Fibroblast of lung (primary cell): ENCODE measurements at regions not wholly inside any gene's neighbourhood (a gene's known extent, or its start where the extent isn't known, plus 50 kb on each side); places are given as distances from the start of the nearest gene placed in this dataset.
A peak's percentile ranks its signal among the peaks of the same experiment; 100 is the strongest.

Experiments used
- DNase-seq, 2 donors: peaks; one replicate each; pipeline versions ENCODE4 v3.0.0 to v3.0.0-alpha.2; 2010; ENCODE audit warnings: low read depth in 2 of 2
- H2AFZ ChIP-seq: 2 replicates; pipeline ENCODE4 v1.5.1; 2012; ENCODE audit warnings: low read length, control low read depth, inconsistent platforms
- H3K27ac ChIP-seq: 2 replicates; pipeline ENCODE4 v1.5.1; 2011; ENCODE audit warnings: low read length, control low read depth; ENCODE audit not compliant: insufficient read depth
- H3K27me3 ChIP-seq: 2 replicates; pipeline ENCODE4 v1.5.1; 2011; ENCODE audit warnings: mild to moderate bottlenecking, low read length; ENCODE audit not compliant: control insufficient read depth, insufficient read depth
- H3K36me3 ChIP-seq: 2 replicates; pipeline ENCODE4 v1.5.1; 2011; ENCODE audit warnings: low read length; ENCODE audit not compliant: control insufficient read depth, insufficient read depth
- H3K4me1 ChIP-seq: 2 replicates; pipeline ENCODE4 v1.5.1; 2011; ENCODE audit warnings: low read length; ENCODE audit not compliant: control insufficient read depth, insufficient read depth; ENCODE audit errors: extremely low read depth
- H3K4me2 ChIP-seq: 2 replicates; pipeline ENCODE4 v1.5.1; 2011; ENCODE audit warnings: low read length, control low read depth; ENCODE audit not compliant: insufficient read depth; ENCODE audit errors: extremely low read depth
- H3K4me3 ChIP-seq, 4 experiments: fragments of 200-600 bp in 1 of 4; sonication (generic) in 1 of 4; replicated peaks in 1 of 4; 2 replicates each; pipeline ENCODE4 v1.5.1; 2011 to 2016; ENCODE audit warnings: low read length in 4 of 4, low read depth in 3 of 4, mild to moderate bottlenecking in 3 of 4, control low read depth in 2 of 4, inconsistent platforms in 1 of 4, mixed read lengths in 1 of 4; ENCODE audit not compliant: insufficient read depth in 1 of 4; ENCODE audit errors: control extremely low read depth in 1 of 4
- H3K79me2 ChIP-seq: 2 replicates; pipeline ENCODE4 v1.5.1; 2012; ENCODE audit warnings: mild to moderate bottlenecking, low read length, inconsistent platforms; ENCODE audit not compliant: control insufficient read depth, insufficient read depth
- H3K9ac ChIP-seq: 2 replicates; pipeline ENCODE4 v1.5.1; 2011; ENCODE audit warnings: mild to moderate bottlenecking, low read length, control low read depth; ENCODE audit not compliant: insufficient read depth
- H3K9me3 ChIP-seq: 2 replicates; pipeline ENCODE4 v1.5.1; 2012; ENCODE audit warnings: low read depth, low read length; ENCODE audit not compliant: control insufficient read depth, insufficient read depth
- H4K20me1 ChIP-seq: 2 replicates; pipeline ENCODE4 v1.5.1; 2011; ENCODE audit warnings: low read length; ENCODE audit not compliant: control insufficient read depth, insufficient read depth; ENCODE audit errors: extremely low read depth
- CTCF ChIP-seq, 2 donors: IDR thresholded peaks in 1 of 2; conservative IDR thresholded peaks in 1 of 2; 1 replicate in 1 of 2; 2 replicates in 1 of 2; pipeline ENCODE4 v1.5.1; 2011 to 2012; ENCODE audit warnings: low read length in 2 of 2, control low read depth in 1 of 2, inconsistent platforms in 1 of 2, low read depth in 1 of 2, mild to moderate bottlenecking in 1 of 2
- EZH2 ChIP-seq: IDR thresholded peaks from 2 replicates; pipeline ENCODE4 v1.5.1; 2012; ENCODE audit warnings: low read length, control low read depth, mild to moderate bottlenecking; ENCODE audit errors: missing control alignments

GRCh38 chr12:28107679-28108078, 82.6 kb upstream of the CCDC91 start:
- Histone ChIP-seq H3K9ac (no peak overlapping the region), H3K4me1 (no peaks in the 10 kb centered on the region), H3K79me2 (no peaks in the 10 kb centered on the region), H2AFZ (no peak overlapping the region), H3K27me3 (no peaks in the 10 kb centered on the region), H3K36me3 (no peaks in the 10 kb centered on the region), H3K9me3 (no peaks in the 10 kb centered on the region), H3K4me2 (no peak overlapping the region), H4K20me1 (no peaks in the 10 kb centered on the region), H3K4me3 (no peak overlapping the region), H3K27ac (no peak overlapping the region)
- DNase-seq = peak in 1 of 2 donors; percentile 83
- TF ChIP-seq EZH2 (no peak), CTCF (conservative IDR thresholded peaks at IDR 0.05 in 1 of 2, IDR thresholded peaks at IDR 0.05 in 1 of 2; ENCODE audit: low read depth in 1 of 2, low read length in 2 of 2) (no peak)

- Histone ChIP-seq H3K9ac (no peak overlapping the region), H3K4me1 (no peaks in the 10 kb centered on the region), H3K27me3 (no peaks in the 10 kb centered on the region), H3K27ac (no peak overlapping the region), H3K36me3 (no peaks in the 10 kb centered on the region), H3K4me3 (no peak overlapping the region), H3K4me2 (no peak overlapping the region), H4K20me1 (no peaks in the 10 kb centered on the region), H2AFZ (no peak overlapping the region), H3K79me2 (no peaks in the 10 kb centered on the region), H3K9me3 (no peaks in the 10 kb centered on the region)
- TF ChIP-seq EZH2 (no peak), CTCF (conservative IDR thresholded peaks at IDR 0.05 in 1 of 2, IDR thresholded peaks at IDR 0.05 in 1 of 2; ENCODE audit: low read depth in 1 of 2, low read length in 2 of 2) (no peak)
- DNase-seq = peak in 1 of 2 donors; percentile 89
These were observed 81.7 kb upstream of the CCDC91 start for GRCh38 chr12:28108599-28108998.

- Histone ChIP-seq H3K27me3 (no peaks in the 10 kb centered on the region), H4K20me1 (no peaks in the 10 kb centered on the region), H3K9ac (no peak overlapping the region), H3K79me2 (no peaks in the 10 kb centered on the region), H3K27ac (no peak overlapping the region), H3K36me3 (no peaks in the 10 kb centered on the region), H3K4me2 (no peak overlapping the region), H3K4me3 (no peak overlapping the region), H3K4me1 (no peaks in the 10 kb centered on the region), H3K9me3 (no peaks in the 10 kb centered on the region), H2AFZ (no peak overlapping the region)
- DNase-seq = no peak
- TF ChIP-seq EZH2 = no peak
- TF ChIP-seq CTCF (conservative IDR thresholded peaks at IDR 0.05 in 1 of 2, IDR thresholded peaks at IDR 0.05 in 1 of 2; ENCODE audit: low read depth in 1 of 2, low read length in 2 of 2) = no peak
These were observed 79.9 kb upstream of the CCDC91 start for GRCh38 chr12:28110329-28110728.
